Caco-2 (cell line): ENCODE measurements at regions not wholly inside any gene's neighbourhood (a gene's known extent, or its start where the extent isn't known, plus 50 kb on each side); places are given as distances from the start of the nearest gene placed in this dataset.

Experiments
- BruUV-seq: library from RNA; stranded (reverse); fragments of 400-500 nt; replicated peaks from 2 replicates; lab custom pipeline; 2021; lab: Mats Ljungman, UMichigan
- CTCF ChIA-PET: fragments of 300-600 bp; sonication (Branson Sonifier 250); formaldehyde crosslinking; loops from one replicate; lab custom pipeline; 2022; ENCODE audit warnings: antibody characterized with exemption; lab: Charles Lee
- POLR2A ChIA-PET: fragments of 300-600 bp; sonication (Branson Sonifier 250); formaldehyde crosslinking; loops from one replicate; lab custom pipeline; 2022; ENCODE audit warnings: antibody characterized with exemption; lab: Charles Lee
- DNase-seq, 2 experiments: peaks; one replicate each; pipeline versions ENCODE4 v3.0.0 to v3.0.0-alpha.2; 2020 to 2022
- H3K27me3 ChIP-seq: replicated peaks from 2 replicates; pipeline ENCODE4 v1.6.0; 2011; ENCODE audit warnings: low read length; ENCODE audit not compliant: control insufficient read depth, insufficient read depth
- H3K36me3 ChIP-seq: 2 replicates; pipeline ENCODE4 v1.5.1; 2011; ENCODE audit warnings: low read length; ENCODE audit not compliant: control insufficient read depth, insufficient read depth
- H3K4me1 ChIP-seq: fragments of 250-450 bp; sonication (Bioruptor Pico); 2 replicates; pipeline ENCODE4 v1.5.1; 2020; ENCODE audit warnings: mild to moderate bottlenecking
- H3K4me3 ChIP-seq: 2 replicates; pipeline ENCODE4 v1.5.1; 2011; ENCODE audit warnings: low read depth, mild to moderate bottlenecking, control low read depth, low read length
- H3K9me3 ChIP-seq: fragments of 250-450 bp; sonication (Bioruptor Pico); 2 replicates; pipeline ENCODE4 v1.5.1; 2020; ENCODE audit warnings: mild to moderate bottlenecking, moderate library complexity
- H3K27ac Mint-ChIP-seq: one replicate; pipeline ENCODE4 v1.8.0; 2022; ENCODE audit warnings: mixed read lengths; ENCODE audit not compliant: unreplicated experiment
- H3K27me3 Mint-ChIP-seq: one replicate; pipeline ENCODE4 v1.8.0; 2022; ENCODE audit warnings: mixed read lengths; ENCODE audit not compliant: insufficient read depth, unreplicated experiment
- H3K36me3 Mint-ChIP-seq: one replicate; pipeline ENCODE4 v1.8.0; 2022; ENCODE audit warnings: mild to moderate bottlenecking, mixed read lengths; ENCODE audit not compliant: insufficient read depth, unreplicated experiment
- H3K4me1 Mint-ChIP-seq: one replicate; pipeline ENCODE4 v1.8.0; 2022; ENCODE audit warnings: low read depth, mixed read lengths; ENCODE audit not compliant: unreplicated experiment
- H3K4me3 Mint-ChIP-seq: one replicate; pipeline ENCODE4 v1.8.0; 2022; ENCODE audit warnings: mild to moderate bottlenecking, moderate library complexity, mixed read lengths; ENCODE audit not compliant: unreplicated experiment
- H3K9me3 Mint-ChIP-seq: one replicate; pipeline ENCODE4 v1.8.0; 2022; ENCODE audit warnings: mixed read lengths; ENCODE audit not compliant: unreplicated experiment
- CTCF ChIP-seq, 2 experiments: fragments of 200-600 bp in 1 of 2; IDR thresholded peaks; 1 replicate in 1 of 2; 2 replicates in 1 of 2; pipeline versions ENCODE4 v1.5.1 to v1.8.0; 2011 to 2022; ENCODE audit warnings: antibody characterized with exemption in 1 of 2, control low read depth in 1 of 2, inconsistent platforms in 1 of 2, low read depth in 1 of 2, low read length in 1 of 2, mild to moderate bottlenecking in 1 of 2, moderate library complexity in 1 of 2; ENCODE audit not compliant: insufficient read depth in 1 of 2, severe bottlenecking in 1 of 2, unreplicated experiment in 1 of 2
- intact Hi-C: fragments of 100-400 bp; cut with micrococcal nuclease; formaldehyde crosslinking; loops from one replicate; pipeline ENCODE4 v1.10.0; 2022; ENCODE audit not compliant: unreplicated experiment

DNA sequence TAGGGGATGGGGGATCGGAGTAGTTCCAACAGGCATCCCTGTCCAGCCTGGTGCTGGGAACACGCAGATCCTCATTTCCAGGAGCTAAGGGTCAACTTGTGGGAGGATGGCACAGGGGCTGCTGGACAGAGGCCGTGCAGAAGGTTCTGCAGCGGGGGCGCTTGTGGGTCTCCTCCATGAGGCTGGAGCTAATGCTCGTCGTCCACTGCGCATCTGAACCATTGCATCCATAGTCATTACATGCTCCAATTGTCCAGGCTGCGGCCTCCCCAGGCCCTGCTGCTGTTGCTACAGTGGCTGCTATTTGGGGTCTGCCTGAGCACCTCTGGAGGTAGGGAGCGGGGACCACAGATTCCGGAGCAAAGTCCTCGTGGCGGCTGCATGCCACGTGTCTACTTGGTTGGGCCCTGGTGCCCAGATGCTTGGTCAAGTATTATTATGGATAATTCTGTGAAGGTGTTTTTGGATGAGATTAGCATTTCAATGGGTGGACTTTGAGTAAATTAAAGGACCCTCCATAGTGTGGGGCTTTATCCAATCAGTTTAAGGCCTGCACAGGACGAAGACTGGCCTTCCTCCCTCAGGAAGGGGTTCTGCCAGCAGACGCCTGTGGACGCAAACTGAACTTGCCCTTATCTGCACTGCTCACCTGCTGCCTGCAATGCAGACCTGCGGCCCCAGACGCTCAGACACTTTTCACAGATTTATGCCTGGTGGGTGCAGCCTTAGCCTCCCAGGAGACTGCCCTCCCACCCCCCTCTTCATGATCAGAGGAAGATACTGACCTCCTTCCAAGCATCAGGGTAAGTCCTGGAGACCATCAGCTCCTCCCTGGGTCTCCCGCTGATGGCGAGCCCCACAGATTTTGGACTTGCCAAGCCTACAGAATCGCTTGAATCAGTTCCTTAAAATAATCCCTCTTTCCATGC is 127.5 kb upstream of the IRX4 start:
- Mint-ChIP-seq H3K9me3 (no peaks in the 10 kb centered on the region), H3K4me3 (no peak overlapping the region), H3K27ac (no peak overlapping the region), H3K36me3 (no peaks in the 10 kb centered on the region), H3K27me3 (peaks cover 23% of the 10 kb centered on the region), H3K4me1 (no peaks in the 10 kb centered on the region)
- H3K4me3 ChIP-seq = no peak overlapping the region
- no peaks in the 10 kb centered on the region for H3K4me1 ChIP-seq
- intact Hi-C loops = loop anchor here (10.0 kb wide), 1 partner anchor 245 kb away; no protein-coding TSS in a partner anchor
- no peaks in the 10 kb centered on the region for H3K9me3 ChIP-seq
- no peaks in the 10 kb centered on the region; the same call in 1 of the 2 replicates for H3K27me3 ChIP-seq
- H3K36me3 ChIP-seq = no peaks in the 10 kb centered on the region
- BruUV-seq = no TSS peak
- ChIA-PET POLR2A (no interaction called here), CTCF (interaction anchor here (0.6 kb wide), 1 partner anchor 1394 kb away, joined by 3 read pairs; no protein-coding TSS in a partner anchor)
- no peak for TF ChIP-seq CTCF (IDR thresholded peaks at IDR 0.05; ENCODE audit: insufficient read depth in 1 of 2, low read depth in 1 of 2, low read length in 1 of 2, severe bottlenecking in 1 of 2, unreplicated experiment in 1 of 2)
- DNase-seq = no peak

- Histone ChIP-seq H3K27me3 (no peaks in the 10 kb centered on the region; the same call in 1 of the 2 replicates), H3K4me1 (no peaks in the 10 kb centered on the region), H3K36me3 (no peaks in the 10 kb centered on the region), H3K4me3 (no peak overlapping the region), H3K9me3 (no peaks in the 10 kb centered on the region)
- ChIA-PET CTCF (no interaction called here), POLR2A (no interaction called here)
- H3K27ac Mint-ChIP-seq = no peak overlapping the region
- no peaks in the 10 kb centered on the region for H3K9me3 Mint-ChIP-seq
- no peaks in the 10 kb centered on the region for H3K4me1 Mint-ChIP-seq
- no peak for DNase-seq
- no peak overlapping the region for H3K4me3 Mint-ChIP-seq
- intact Hi-C loops = no loop called here
- peaks cover 21% of the 10 kb centered on the region for H3K27me3 Mint-ChIP-seq
- TF ChIP-seq CTCF (IDR thresholded peaks at IDR 0.05; ENCODE audit: insufficient read depth in 1 of 2, low read depth in 1 of 2, low read length in 1 of 2, severe bottlenecking in 1 of 2, unreplicated experiment in 1 of 2) = no peak
- BruUV-seq = no TSS peak
- no peaks in the 10 kb centered on the region for H3K36me3 Mint-ChIP-seq
Measured at GRCh38 chr5:2008851-2009629, 126.3 kb upstream of the IRX4 start.

- Histone ChIP-seq H3K9me3 (no peaks in the 10 kb centered on the region), H3K4me1 (no peaks in the 10 kb centered on the region), H3K36me3 (no peaks in the 10 kb centered on the region), H3K27me3 (peaks cover 1% of the 10 kb centered on the region; the same call in 1 of the 2 replicates), H3K4me3 (no peak overlapping the region)
- ChIA-PET CTCF (no interaction called here), POLR2A (no interaction called here)
- intact Hi-C loops = no loop called here
- no peak for DNase-seq
- no peak for TF ChIP-seq CTCF (IDR thresholded peaks at IDR 0.05; ENCODE audit: insufficient read depth in 1 of 2, low read depth in 1 of 2, low read length in 1 of 2, severe bottlenecking in 1 of 2, unreplicated experiment in 1 of 2)
- Mint-ChIP-seq H3K4me3 (no peak overlapping the region), H3K27me3 (peaks cover 21% of the 10 kb centered on the region), H3K27ac (no peak overlapping the region), H3K9me3 (no peaks in the 10 kb centered on the region), H3K36me3 (no peaks in the 10 kb centered on the region), H3K4me1 (no peaks in the 10 kb centered on the region)
- BruUV-seq = no TSS peak
Measured at GRCh38 chr5:2007878-2008501, 125.3 kb upstream of the IRX4 start.
